ENCODE measurements at regions not wholly inside any gene's neighbourhood (a gene's known extent, or its start where the extent isn't known, plus 50 kb on each side); places are given as distances from the start of the nearest gene placed in this dataset.
"Not testable (repeated sequence)": the region's sequence is repeated elsewhere in the genome, so short reads cannot be mapped to it uniquely, and the experiment has no call there.

GRCh38 chr2:40676134-40676790, 224.4 kb upstream of the SLC8A1 start:
- not testable (repeated sequence) for TF ChIP-seq POLR2A, CTCF (IDR thresholded peaks at IDR 0.05)
